ENCODE measurements at regions not wholly inside any gene's neighbourhood (a gene's known extent, or its start where the extent isn't known, plus 50 kb on each side); places are given as distances from the start of the nearest gene placed in this dataset.
"Not testable (repeated sequence)": the region's sequence is repeated elsewhere in the genome, so short reads cannot be mapped to it uniquely, and the experiment has no call there.

DNA sequence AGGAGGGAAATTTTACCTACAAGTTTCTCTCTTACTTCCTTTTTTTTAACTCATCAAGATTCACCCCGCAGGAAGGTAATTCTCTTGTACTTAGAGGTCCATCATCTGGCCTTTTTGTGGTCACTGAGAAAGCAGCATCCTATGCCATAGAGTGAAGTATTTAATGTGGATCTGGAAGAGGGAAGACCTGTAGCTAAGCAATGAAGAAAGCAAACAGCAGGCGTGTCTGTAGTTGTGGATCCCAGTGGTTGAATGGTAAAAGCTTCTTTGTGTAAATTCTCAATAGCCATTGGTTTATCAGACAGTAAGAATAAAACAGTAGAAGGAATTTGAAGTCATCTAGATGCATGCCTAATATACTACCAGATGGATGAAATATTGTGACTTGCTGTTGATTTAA, 196.4 kb downstream of the ANKRD7 start:
- no peak for DNase-seq

DNA sequence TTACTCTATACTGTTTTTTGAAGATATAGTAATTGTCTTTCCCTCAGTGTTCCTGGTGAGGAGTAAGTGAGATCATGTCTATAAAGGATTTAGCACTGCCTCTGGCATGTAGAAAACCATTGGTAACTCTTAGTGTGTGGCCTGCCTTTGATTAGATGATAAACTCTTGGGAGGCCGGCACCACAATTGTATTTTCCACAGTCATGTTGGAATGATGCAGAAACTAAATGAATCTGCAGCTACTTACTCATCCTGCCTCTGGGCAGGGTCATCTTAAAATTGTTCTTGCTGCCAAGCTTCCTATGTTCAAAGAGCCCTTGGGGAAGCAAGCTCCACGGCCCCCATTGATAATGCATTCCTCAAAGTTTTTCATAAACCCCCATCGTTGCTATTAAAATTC, 204.6 kb downstream of the ANKRD7 start:
- no peak for DNase-seq

DNA sequence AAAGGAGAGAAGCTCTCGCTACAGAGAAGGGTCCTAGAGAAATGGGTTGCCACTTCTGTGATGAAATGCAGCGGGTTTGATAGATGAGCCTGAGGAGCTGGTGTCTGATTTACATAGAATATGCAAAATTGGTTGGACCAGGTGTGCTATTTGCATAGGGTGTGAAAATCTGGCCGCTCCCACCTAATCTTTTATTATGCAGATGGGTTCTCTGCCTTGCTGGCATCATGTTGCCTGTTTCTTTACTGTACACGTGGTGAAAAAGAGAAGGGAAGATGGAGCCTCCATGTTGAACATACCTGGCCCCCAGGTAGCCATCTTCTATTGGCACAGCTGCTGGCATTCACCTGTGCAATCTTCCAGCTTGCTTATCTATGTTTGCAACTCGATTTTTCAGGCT, 212.2 kb downstream of the ANKRD7 start:
- DNase-seq: no peak

DNA sequence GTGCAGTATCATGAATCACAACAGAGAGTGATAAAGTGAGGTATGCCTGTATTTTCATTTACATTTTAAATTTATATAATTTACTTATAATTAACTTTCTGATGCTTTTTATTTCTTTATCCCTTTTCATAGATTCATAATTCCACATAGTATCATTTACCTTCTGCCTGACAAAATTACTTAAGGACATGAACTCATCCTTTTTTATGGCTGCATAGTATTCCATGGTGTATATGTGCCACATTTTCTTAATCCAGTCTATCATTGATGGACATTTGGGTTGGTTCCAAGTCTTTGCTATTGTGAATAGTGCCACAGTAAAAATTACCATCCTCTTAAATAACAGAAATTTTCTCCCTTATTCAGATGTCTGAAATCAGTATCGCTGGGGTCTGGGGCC, 224.5 kb downstream of the ANKRD7 start:
- DNase-seq: not testable (repeated sequence)

DNA sequence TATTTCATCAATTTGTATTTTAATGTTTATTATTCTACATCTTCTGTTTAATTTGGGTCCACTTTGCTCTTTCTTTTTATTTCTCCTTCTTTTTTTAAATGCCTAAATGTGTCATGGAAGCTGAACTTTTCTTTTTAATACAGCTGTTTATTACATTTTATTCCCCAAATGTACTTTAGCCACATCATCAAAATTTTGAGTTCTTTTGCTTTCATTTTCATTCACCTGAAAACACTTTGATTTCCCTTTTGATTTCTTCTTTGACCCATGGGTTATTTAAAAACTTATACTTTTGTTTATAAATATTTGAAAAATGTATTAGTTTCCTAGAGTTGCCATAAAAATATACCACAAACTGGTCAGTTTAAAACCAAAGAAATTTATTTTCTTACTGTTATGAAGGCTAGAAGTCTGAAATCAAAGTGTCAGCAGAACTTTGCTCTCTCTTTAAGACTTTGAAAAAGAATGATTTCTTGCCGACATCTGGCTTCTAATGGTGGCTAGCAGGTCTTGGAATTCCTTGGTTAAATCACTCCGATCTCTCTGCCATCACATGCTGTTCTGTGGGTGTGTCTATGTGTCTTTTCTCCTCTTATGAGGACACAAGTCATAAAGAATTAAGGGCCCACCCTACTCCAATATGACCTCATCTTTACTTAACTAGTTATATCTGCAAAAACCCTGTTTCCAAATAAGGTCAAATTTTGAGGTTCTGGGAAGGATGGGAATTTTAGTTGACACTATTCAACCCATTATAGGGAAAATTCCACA, 225.5 kb downstream of the ANKRD7 start:
- no peak for DNase-seq

DNA sequence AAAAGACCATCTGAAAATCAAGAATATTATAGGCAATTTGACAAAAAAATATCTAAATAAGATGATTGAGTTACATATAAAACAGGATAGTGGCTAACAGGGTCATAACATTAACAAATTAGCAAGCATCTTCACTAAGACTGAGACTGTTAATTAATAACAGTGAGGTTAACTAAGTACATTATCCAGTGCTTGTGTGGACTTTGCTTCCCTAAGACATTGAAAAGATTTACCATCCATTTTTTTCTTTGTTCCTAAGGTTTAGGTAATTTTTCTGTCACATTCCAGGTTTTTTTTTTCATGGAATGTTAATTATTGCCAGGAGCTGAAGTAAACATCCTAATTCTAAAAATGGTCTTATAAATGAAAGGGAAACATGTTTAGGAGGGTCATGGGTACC, 227.6 kb downstream of the ANKRD7 start:
- no peak for DNase-seq

DNA sequence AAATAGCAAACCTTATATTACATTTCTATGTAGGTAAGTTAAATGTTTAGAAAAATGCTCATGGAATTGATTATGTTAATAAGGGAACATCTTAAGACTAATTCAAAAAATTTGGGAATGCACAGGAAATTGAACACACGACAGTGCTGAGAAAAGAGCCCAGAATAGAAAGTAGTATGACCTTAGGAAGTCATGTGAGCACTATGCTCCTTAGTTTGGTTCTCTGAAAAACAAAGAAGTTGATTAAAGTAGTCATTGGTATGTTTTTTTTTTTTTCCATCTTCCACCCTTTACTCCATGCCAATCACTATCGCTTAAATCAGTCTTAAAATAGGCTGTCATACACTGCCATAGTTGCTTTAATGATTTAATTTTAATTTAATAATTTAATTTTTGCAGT, 242.9 kb downstream of the ANKRD7 start:
- no peak for DNase-seq

DNA sequence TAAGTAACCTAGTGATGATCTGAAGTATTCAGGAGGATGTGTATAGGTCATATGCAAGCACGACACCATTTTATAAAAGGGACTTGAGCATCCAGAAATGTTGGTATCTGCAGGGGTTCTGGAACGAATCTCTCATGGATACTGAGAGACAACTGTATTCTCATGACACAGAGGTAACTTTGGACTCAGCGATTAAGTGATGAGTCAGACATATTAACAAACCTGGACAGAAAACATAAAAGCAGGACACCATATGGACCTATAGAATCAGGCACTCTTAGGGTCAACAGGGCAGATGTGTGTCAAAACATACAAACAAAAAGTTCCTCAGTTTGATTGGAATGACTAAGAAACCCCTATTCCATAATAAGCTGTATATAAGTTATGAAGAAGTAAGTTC, 248.1 kb downstream of the ANKRD7 start:
- no peak for DNase-seq

DNA sequence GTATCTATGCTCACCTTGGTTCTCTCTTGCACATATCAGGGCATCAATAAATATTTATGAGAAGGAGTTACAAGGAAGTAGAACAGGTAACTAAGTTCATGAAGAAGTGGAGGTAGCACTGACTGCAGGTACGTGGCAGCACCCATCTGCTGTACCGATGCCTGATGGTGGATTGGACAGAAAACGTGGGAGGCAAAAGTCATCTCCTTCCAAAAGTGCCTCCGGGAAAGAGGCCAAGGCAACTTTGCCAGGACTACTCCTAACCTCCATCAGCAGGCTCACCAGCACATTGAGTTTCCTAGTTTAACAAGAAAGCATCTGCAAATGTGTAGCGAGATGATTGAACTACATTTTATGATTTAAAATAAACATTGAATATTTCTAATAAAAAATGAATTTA, 248.8 kb downstream of the ANKRD7 start:
- no peak for DNase-seq

DNA sequence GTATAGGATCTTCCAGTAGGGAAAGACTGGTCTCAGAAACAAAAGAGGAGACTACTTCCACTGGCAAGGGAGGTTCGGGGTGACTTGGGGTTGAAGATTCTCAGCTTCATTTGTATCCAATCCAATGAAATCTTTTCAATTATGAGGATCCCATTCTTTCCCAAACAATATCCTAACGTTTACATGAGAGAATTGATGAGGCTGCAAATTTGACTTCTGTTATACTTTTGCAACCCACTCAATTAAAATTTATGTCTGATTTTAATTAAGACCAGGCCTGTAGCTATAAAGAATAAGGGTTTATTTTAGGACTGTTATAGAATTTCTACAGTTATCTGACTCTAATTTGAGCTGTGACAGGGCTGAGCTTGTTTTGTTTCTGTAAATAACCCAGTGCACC, 251.5 kb downstream of the ANKRD7 start:
- DNase-seq: no peak

DNA sequence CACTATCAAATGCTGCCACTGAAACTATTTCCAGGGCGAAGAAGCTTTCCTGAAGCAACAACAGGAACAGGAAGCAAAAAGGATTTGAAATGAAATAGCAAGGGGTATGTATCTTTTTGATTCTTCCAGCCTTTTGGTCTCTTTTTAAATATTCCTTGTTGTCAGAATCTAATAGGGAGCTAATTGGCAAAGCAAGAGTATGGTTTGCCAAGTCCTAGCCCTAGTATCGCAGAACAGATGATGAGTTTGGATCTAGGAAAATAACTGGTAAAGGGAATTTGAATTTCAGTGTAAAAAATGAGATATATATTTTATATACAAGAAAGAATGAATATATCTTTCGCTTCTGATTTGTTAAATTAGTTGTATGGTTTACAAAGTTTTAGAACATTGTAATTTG, 252.5 kb downstream of the ANKRD7 start:
- no peak for DNase-seq

DNA sequence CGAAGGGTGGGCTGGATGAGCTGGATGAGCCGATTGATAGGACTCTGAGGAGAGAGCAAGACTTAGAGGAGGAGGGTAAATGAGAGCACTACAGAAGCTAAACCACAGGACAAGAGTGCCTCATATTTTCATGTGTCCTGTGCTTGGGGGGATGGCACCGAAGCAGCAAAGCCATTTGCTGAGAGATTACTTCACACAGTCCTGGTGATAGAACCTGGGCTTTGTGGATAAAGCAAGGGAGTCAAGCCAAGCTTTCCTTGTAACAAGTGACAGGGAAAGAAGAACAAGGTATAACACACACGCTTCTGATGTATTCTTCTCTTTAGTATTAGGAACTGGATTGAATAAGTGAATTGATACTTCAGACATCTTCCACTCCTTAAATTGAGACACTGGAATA, 253.7 kb downstream of the ANKRD7 start:
- DNase-seq: no peak

DNA sequence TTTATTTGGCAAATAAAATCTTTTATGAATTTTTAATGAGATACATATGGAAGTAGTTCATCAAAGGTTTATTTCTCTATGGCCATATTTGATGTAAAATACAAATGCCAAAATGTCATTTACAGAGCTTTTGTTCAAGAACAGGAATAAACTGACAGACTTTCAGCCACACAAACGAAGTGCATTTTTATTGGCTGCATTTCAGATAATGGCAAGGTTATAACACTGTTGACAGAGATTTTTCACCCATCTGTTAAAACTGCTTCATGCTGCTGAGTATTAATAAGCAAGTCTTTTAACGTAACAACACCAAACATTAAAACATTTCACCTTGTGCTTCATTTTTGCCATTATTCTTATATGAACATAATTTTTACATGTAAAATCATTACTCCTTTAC, 254.4 kb downstream of the ANKRD7 start:
- DNase-seq: no peak

DNA sequence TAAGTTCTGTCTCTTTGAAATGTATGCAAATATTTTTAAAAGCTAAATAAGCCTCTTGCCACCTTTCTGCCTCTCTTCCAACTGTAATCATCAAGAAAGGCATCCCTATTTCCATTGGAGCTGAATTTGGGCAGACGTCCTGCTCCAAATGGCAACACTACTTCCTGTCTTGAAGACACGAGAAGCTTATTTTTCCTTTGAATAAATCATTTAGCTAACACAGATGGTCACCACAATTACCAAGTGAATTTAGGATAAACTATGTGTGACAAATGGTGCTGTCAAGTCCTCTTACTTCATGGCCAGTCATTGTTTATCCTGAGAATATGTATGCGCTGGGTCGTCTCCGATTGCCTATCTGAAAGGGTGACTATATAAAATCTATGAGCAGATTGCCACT, 268.0 kb downstream of the ANKRD7 start:
- DNase-seq: no peak

DNA sequence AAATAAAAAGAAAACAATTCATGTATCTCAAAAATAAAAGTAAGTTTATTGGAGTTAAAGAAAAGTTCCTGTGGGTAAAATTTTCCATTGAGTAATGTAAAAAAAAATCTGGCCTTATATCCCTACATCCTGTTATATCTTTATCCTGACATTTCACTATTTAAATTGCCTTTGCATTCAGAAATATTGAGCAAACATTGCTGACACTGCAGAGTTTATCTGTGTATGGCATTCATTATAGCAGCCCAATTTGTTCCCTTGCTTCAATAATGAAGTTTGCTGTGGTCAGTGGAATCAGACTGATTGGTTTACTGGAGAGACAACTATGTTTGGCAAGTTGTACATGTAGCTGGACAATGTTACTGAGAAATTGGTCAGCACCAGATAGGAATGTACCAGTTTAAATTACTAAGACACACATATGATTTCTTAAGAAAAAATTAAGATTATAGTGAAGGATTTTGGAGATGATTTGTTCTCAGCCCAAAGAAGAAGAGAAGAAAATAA, 271.7 kb downstream of the ANKRD7 start:
- no peak for DNase-seq

DNA sequence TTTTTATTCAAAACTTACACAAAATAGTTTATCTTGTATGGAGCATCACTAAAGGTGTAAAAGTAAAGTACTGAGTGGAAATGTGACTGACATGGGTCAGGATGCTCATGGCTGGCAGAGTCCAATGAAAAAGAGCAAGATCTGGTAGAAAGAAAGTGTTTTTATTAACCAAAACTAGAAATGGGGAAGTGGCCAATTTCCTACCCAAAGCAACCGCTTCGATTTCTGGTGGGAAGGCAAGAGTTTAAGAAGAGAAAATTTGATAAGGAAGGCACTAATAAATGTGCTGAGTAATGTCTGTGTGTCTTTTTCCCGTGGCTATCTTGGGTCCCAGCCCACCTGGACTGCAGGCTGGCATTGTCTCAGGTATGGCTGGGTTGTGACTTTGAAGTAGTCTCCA, 277.7 kb downstream of the ANKRD7 start:
- no peak for DNase-seq

DNA sequence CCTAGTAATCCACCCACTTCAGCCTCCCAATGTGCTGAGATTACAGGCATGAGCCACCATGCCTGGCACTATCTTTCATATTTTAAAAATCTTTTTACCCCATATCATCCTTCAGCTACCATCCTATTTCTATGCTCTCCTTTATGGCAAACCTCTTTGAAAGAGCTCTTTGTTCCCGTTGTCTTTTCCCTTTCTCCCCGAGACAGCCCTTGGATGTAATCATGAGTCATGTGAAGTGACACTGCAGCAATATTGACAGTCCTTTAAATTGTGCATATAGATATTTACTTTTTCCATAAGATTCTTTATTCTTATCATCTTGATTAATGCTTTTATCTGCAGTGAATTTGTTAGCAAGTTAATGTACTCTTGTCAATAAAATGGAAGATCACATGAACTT, 286.6 kb downstream of the ANKRD7 start:
- DNase-seq: no peak

DNA sequence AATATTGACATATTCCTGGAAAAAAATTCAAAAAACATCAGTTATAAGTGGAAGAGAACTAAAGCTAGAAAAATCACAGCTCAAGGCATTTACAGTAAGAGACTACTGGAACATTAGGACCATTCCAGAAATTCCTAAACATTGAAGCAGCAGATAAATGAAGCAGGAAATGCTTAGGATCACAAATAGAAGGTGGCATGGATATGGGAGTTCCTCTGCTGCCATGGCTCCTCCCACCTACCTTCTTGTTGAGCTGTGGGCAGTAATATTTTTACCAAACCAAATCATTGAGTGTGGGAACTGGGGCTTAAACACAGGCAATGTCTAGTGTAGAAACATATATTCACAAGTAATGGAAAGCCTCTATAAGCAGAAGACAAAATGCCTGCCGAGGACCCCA, 292.8 kb downstream of the ANKRD7 start:
- no peak for DNase-seq

DNA sequence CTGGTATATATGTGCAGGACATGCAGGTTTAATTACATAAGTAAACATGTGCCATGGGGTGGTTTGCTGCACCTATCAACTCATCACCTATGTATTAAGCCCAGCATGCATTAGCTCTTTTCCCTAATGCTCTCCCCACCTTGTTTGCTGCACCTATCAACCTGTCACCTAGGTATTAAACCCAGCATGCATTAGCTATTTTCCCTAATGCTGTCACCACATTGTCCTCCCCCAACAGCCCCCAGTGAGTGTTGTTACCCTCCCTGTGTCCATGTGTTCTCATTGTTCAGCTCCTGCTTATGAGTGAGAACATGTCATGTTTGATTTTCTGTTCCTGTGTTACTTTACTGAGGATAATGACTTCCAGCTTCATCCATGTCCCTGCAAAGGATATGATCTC, 300.5 kb downstream of the ANKRD7 start:
- no peak for DNase-seq

DNA sequence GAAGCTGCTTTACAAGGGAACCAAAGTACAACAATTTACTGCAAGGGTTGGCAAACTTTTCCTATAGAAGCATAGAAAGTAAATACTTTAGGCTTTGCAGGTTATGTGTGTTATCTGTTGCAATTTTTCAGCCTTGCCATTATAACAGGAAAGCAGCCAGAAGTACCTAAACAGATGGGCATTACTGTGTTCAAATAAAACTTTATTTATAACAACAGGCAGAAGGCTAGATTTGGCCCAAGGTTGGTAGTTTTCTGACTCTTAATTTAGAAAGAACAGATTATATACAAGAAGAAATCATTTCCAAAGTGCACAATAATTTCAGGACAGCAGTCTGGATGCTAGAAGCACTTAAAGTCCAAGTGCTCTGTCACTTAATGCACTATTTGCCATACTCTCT, 307.1 kb downstream of the ANKRD7 start:
- DNase-seq: no peak

DNA sequence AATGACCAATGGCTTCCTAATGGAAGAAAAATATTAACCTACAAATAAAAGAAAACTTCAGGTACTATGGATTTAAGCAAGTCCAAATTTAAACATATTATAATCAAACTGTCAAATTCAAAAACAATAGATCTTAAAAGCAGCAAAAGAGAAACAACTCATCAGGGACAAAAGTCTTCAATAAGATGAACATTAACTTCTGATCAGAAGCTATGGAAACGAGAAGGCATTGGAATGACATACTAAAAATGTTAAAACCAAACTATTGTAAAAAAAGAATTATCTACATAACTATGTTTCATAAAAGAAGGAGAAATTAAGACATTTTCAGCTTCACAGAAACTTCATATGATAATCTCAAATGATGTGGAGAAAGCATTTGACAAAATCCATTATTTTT, 334.7 kb downstream of the ANKRD7 start:
- DNase-seq: no peak

DNA sequence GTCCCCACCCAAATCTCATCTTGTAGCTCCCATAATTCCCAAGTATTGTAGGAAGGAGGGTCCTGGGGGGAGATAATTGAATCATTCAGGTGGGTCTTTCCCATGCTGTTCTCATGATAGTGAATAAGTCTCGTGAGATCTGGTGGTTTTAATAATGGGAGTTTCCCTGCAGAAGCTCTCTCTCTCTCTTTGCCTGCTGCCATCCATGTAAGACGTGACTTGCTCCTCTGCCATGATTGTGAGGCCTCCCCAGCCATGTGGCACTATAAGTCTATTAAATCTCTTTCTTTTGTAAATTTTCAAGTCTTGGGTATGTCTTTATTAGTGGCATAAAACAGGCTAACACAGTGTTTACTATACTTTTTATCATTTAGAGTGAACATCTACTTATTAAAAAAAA, 338.8 kb downstream of the ANKRD7 start:
- DNase-seq: no peak

DNA sequence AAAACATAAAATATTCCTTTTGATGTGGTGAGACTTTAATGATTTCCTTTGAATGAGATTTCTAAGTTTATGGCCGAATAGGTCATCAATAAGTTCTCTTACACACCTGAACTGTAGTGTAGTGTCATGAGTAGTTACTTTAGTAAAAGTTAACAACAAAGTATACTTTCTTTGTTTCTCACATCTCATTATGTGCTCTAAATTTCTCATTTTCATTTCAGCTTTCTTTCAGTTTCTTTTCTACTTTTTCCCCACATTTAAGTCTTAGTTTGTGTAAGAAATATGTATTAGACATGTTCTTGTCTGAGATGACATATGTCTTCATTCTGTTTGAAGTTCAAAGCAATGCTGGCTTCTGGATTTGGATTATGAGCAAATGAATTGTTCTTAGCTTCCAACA, 348.1 kb downstream of the ANKRD7 start:
- DNase-seq: no peak

DNA sequence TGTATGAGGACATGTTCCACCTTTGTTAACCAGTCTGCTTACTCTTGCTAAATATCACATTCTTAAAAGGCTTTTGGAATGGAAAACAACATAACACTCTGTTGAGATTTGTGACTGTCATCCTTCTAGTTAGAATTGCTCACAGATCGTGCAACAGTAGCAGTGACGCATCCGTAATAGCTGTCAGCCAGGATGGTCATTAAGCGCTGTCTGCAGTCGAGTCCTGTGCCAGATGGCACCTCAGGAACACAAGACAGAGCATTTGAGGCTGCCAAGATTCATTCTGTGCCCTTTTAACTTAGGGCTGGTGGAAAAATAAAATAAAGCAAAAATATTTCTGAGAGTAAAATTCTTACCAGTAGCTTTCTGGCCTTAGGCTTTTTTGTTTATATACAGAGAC, 348.6 kb downstream of the ANKRD7 start:
- peak; percentile 44 for DNase-seq

DNA sequence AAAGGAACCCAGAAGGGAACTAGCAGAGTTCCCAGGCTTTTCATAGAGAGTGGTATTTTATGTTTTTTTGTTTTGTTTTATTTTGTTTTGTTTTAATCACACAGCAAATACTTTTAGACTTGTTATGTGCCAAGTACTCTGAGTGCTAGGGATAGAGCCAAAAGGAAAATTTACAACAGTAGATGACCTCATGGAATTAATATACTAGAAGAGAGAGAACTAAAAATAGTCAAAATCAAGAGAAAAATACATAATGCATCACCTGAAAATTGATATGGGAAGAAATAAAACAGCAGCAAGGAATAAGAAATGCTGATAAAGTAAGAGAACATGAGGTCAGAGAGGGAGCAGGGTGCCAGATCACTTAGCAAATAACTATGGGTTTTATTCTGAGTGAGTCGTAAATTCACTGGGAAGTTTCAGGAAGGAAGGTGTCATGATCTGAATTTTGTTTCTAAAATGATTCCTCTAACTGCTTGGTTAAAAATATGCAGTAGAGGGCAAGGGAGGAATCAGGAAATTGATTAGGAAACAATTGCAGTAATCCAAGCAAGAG, 351.0 kb downstream of the ANKRD7 start:
- no peak for DNase-seq

Data from COR-L47 (cell line).